Tibial artery (tissue), 4 donors: ENCODE measurements at regions not wholly inside any gene's neighbourhood (a gene's known extent, or its start where the extent isn't known, plus 50 kb on each side); places are given as distances from the start of the nearest gene placed in this dataset.

Experiments used
- DNase-seq, 2 donors: peaks; one replicate each; pipeline ENCODE4 v3.0.0-alpha.2; 2019
- H3K27ac ChIP-seq, 2 donors: fragments of 200-600 bp; sonication (generic) in 1 of 2; 1 replicate in 1 of 2; 2 replicates in 1 of 2; pipeline ENCODE4 v1.5.1; 2018 to 2019; ENCODE audit warnings: mild to moderate bottlenecking in 1 of 2
- H3K27me3 ChIP-seq, 2 donors: fragments of 200-600 bp; sonication (generic) in 1 of 2; one replicate each; pipeline versions ENCODE4 v1.5.1 to v1.6.0; 2016 to 2019
- H3K36me3 ChIP-seq, 3 donors: fragments of 200-600 bp; sonication (generic) in 2 of 3; one replicate each; pipeline ENCODE4 v1.5.1; 2016 to 2019; ENCODE audit warnings: mild to moderate bottlenecking in 2 of 3
- H3K4me1 ChIP-seq, 4 donors: fragments of 200-600 bp; sonication (generic) in 2 of 4; 1 replicate in 3 of 4; 2 replicates in 1 of 4; pipeline ENCODE4 v1.5.1; 2016 to 2019
- H3K4me3 ChIP-seq, 2 donors: fragments of 200-600 bp; sonication (generic) in 1 of 2; 1 replicate in 1 of 2; 2 replicates in 1 of 2; pipeline ENCODE4 v1.5.1; 2018 to 2019; ENCODE audit warnings: mild to moderate bottlenecking in 2 of 2
- H3K9me3 ChIP-seq, 3 donors: fragments of 200-600 bp; sonication (generic) in 1 of 3; one replicate each; pipeline ENCODE4 v1.5.1; 2016 to 2019
- CTCF ChIP-seq, 2 experiments: fragments of 200-600 bp in 1 of 2; fragments of 450-650 bp in 1 of 2; IDR thresholded peaks; one replicate each; pipeline ENCODE4 v1.5.1; 2017 to 2019; ENCODE audit warnings: antibody characterized with exemption in 2 of 2, mild to moderate bottlenecking in 1 of 2, moderate library complexity in 1 of 2
- intact Hi-C: fragments of 100-400 bp; cut with DNase I; formaldehyde crosslinking; loops from one replicate; pipeline ENCODE4 v1.15.0; 2023; ENCODE audit warnings: low total_unique reads

- intact Hi-C loops = no loop called here
- no peak for DNase-seq
- H3K36me3 ChIP-seq = no peaks in the 10 kb centered on the region
- H3K27me3 ChIP-seq = no peaks in the 10 kb centered on the region
- H3K4me1 ChIP-seq = no peaks in the 10 kb centered on the region
- no peak overlapping the region for H3K4me3 ChIP-seq
- no peaks in the 10 kb centered on the region for H3K9me3 ChIP-seq
- H3K27ac ChIP-seq = no peak overlapping the region
- no peak for TF ChIP-seq CTCF (IDR thresholded peaks at IDR 0.05)
These were observed 2177.9 kb upstream of the CELF4 start for GRCh38 chr18:39743463-39743862.

- DNase-seq = no peak
- Histone ChIP-seq H3K27me3 (no peaks in the 10 kb centered on the region), H3K36me3 (no peaks in the 10 kb centered on the region), H3K27ac (no peak overlapping the region), H3K9me3 (no peaks in the 10 kb centered on the region), H3K4me1 (no peaks in the 10 kb centered on the region), H3K4me3 (no peak overlapping the region)
- no peak for TF ChIP-seq CTCF (IDR thresholded peaks at IDR 0.05)
- intact Hi-C loops = no loop called here
These were observed 2176.3 kb upstream of the CELF4 start for GRCh38 chr18:39741755-39742466.

GRCh38 chr18:39737869-39738268 is 2172.3 kb upstream of the CELF4 start:
- H3K4me1 ChIP-seq = no peaks in the 10 kb centered on the region
- H3K27ac ChIP-seq = no peak overlapping the region
- H3K27me3 ChIP-seq = no peaks in the 10 kb centered on the region
- DNase-seq = no peak
- no peaks in the 10 kb centered on the region for H3K36me3 ChIP-seq
- intact Hi-C loops = no loop called here
- no peak for TF ChIP-seq CTCF (IDR thresholded peaks at IDR 0.05)
- no peaks in the 10 kb centered on the region for H3K9me3 ChIP-seq
- no peak overlapping the region for H3K4me3 ChIP-seq

GRCh38 chr18:39732918-39733317 is 2167.3 kb upstream of the CELF4 start:
- DNase-seq = no peak
- H3K9me3 ChIP-seq = no peaks in the 10 kb centered on the region
- no peaks in the 10 kb centered on the region for H3K27me3 ChIP-seq
- no peaks in the 10 kb centered on the region for H3K4me1 ChIP-seq
- TF ChIP-seq CTCF (IDR thresholded peaks at IDR 0.05) = no peak
- H3K36me3 ChIP-seq = no peaks in the 10 kb centered on the region
- H3K27ac ChIP-seq = no peak overlapping the region
- intact Hi-C loops = no loop called here
- no peak overlapping the region for H3K4me3 ChIP-seq

- no peak overlapping the region for H3K4me3 ChIP-seq
- DNase-seq = no peak
- H3K36me3 ChIP-seq = no peaks in the 10 kb centered on the region
- intact Hi-C loops = no loop called here
- H3K27ac ChIP-seq = no peak overlapping the region
- H3K9me3 ChIP-seq = no peaks in the 10 kb centered on the region
- TF ChIP-seq CTCF (IDR thresholded peaks at IDR 0.05) = no peak
- H3K27me3 ChIP-seq = no peaks in the 10 kb centered on the region
- no peaks in the 10 kb centered on the region for H3K4me1 ChIP-seq
These were observed 2165.0 kb upstream of the CELF4 start for GRCh38 chr18:39730606-39731005.

- Histone ChIP-seq H3K4me1 (no peaks in the 10 kb centered on the region), H3K36me3 (no peaks in the 10 kb centered on the region), H3K27me3 (no peaks in the 10 kb centered on the region), H3K27ac (no peak overlapping the region), H3K4me3 (no peak overlapping the region), H3K9me3 (no peaks in the 10 kb centered on the region)
- TF ChIP-seq CTCF (IDR thresholded peaks at IDR 0.05) = no peak
- intact Hi-C loops = no loop called here
- DNase-seq = no peak
These were observed 2159.1 kb upstream of the CELF4 start for GRCh38 chr18:39724652-39725051.
